ENCODE measurements at regions not wholly inside any gene's neighbourhood (a gene's known extent, or its start where the extent isn't known, plus 50 kb on each side); places are given as distances from the start of the nearest gene placed in this dataset.

GRCh38 chr2:204171432-204172144 is 235.0 kb downstream of the ICOS start:
- TF ChIP-seq CTCF (IDR thresholded peaks at IDR 0.05) = no peak
- no peak for TF ChIP-seq POLR2A (IDR thresholded peaks at IDR 0.05)

Measured in right lobe of liver (tissue), 4 donors.